DOHH2 (cell line): ENCODE measurements at regions not wholly inside any gene's neighbourhood (a gene's known extent, or its start where the extent isn't known, plus 50 kb on each side); places are given as distances from the start of the nearest gene placed in this dataset.
"Not testable (repeated sequence)": the region's sequence is repeated elsewhere in the genome, so short reads cannot be mapped to it uniquely, and the experiment has no call there.

Experiments used
- H3F3A ChIP-seq: fragments of 200-600 bp; sonication (generic), shearing (Covaris generic); 2 replicates; pipeline ENCODE4 v1.6.0; 2016; ENCODE audit warnings: antibody characterized with exemption, mild to moderate bottlenecking; ENCODE audit not compliant: control insufficient read depth, insufficient read depth
- H3K27ac ChIP-seq: fragments of 200-600 bp; sonication (generic); 2 replicates; pipeline ENCODE4 v1.5.1; 2014; ENCODE audit warnings: low read depth, mild to moderate bottlenecking, low read length, moderate library complexity
- H3K27me3 ChIP-seq: fragments of 200-600 bp; sonication (generic); 2 replicates; pipeline ENCODE4 v1.6.1; 2014; ENCODE audit warnings: mild to moderate bottlenecking, low read length, mixed read lengths; ENCODE audit not compliant: control insufficient read depth
- H3K36me3 ChIP-seq: fragments of 200-600 bp; sonication (generic); 2 replicates; pipeline ENCODE4 v1.6.1; 2014; ENCODE audit warnings: mild to moderate bottlenecking, low read length, moderate library complexity, mixed read lengths; ENCODE audit not compliant: control insufficient read depth
- H3K4me1 ChIP-seq: fragments of 200-600 bp; sonication (generic); 2 replicates; pipeline ENCODE4 v1.6.1; 2014; ENCODE audit warnings: mild to moderate bottlenecking, low read length, mixed read lengths; ENCODE audit not compliant: control insufficient read depth
- H3K4me2 ChIP-seq: fragments of 200-600 bp; sonication (generic); 2 replicates; pipeline ENCODE4 v1.6.0; 2014; ENCODE audit warnings: mild to moderate bottlenecking, low read length, moderate library complexity
- H3K4me3 ChIP-seq: fragments of 200-600 bp; sonication (generic); 2 replicates; pipeline ENCODE4 v1.5.1; 2014; ENCODE audit warnings: mild to moderate bottlenecking, low read length, mixed read lengths
- H3K79me2 ChIP-seq: fragments of 200-600 bp; sonication (generic); 2 replicates; pipeline ENCODE4 v1.6.1; 2014; ENCODE audit warnings: mild to moderate bottlenecking, low read length, mixed read lengths; ENCODE audit not compliant: control insufficient read depth
- H3K9me2 ChIP-seq: fragments of 200-600 bp; sonication (generic); replicated peaks from 2 replicates; pipeline ENCODE4 v1.6.1; 2014; ENCODE audit warnings: mild to moderate bottlenecking, low read length, mixed read lengths; ENCODE audit not compliant: control insufficient read depth
- H3K9me3 ChIP-seq: fragments of 200-600 bp; sonication (generic); 2 replicates; pipeline ENCODE4 v1.6.1; 2014; ENCODE audit warnings: antibody characterized with exemption, low read length, mixed read lengths; ENCODE audit not compliant: control insufficient read depth, insufficient read depth
- H4K20me1 ChIP-seq: fragments of 200-600 bp; sonication (generic); 2 replicates; pipeline ENCODE4 v1.6.0; 2014; ENCODE audit warnings: low read depth, mild to moderate bottlenecking, antibody characterized with exemption, low read length, moderate library complexity; ENCODE audit not compliant: control insufficient read depth, insufficient read depth
- CTCF ChIP-seq: fragments of 200-600 bp; sonication (generic); IDR thresholded peaks from one replicate; pipeline ENCODE4 v1.5.1; 2014; ENCODE audit warnings: antibody characterized with exemption, mild to moderate bottlenecking, low read depth, low read length; ENCODE audit not compliant: poor library complexity, severe bottlenecking
- EZH2phosphoT487 ChIP-seq: fragments of 200-600 bp; sonication (generic); IDR thresholded peaks from 2 replicates; pipeline ENCODE4 v1.6.1; 2017; ENCODE audit warnings: borderline replicate concordance, mild to moderate bottlenecking, antibody characterized with exemption, low read length, moderate library complexity, mixed read lengths

DNA sequence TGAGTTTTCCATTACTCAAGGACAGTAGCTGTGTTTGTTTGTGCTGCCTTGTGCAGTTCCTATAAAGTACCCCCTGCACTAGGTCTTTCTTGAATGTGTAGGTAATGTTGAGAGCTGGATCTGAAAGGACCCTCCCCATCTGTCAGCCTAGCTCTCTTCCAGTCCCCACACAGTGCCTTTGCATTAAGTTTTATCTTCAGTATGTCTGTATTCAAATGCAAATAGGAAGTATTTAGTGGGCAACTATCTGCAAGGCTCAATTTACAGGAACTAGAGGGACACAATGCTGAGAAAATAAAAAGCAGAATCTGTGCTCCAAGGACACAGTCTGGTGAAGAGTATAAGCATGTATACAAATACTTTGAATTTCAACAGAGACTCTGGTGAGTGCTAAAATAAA, 558.5 kb downstream of the RFC3 start:
- Histone ChIP-seq H3K79me2 (no peaks in the 10 kb centered on the region), H3K4me2 (no peak overlapping the region), H3K27ac (no peak overlapping the region), H3K27me3 (no peaks in the 10 kb centered on the region), H3K36me3 (no peaks in the 10 kb centered on the region), H3K9me2 (no peaks in the 10 kb centered on the region), H3K4me3 (no peak overlapping the region), H3K9me3 (no peaks in the 10 kb centered on the region; the same call in 1 of the 2 replicates), H3K4me1 (no peaks in the 10 kb centered on the region), H3F3A (no peaks in the 10 kb centered on the region), H4K20me1 (no peaks in the 10 kb centered on the region)
- no peak for TF ChIP-seq EZH2phosphoT487

DNA sequence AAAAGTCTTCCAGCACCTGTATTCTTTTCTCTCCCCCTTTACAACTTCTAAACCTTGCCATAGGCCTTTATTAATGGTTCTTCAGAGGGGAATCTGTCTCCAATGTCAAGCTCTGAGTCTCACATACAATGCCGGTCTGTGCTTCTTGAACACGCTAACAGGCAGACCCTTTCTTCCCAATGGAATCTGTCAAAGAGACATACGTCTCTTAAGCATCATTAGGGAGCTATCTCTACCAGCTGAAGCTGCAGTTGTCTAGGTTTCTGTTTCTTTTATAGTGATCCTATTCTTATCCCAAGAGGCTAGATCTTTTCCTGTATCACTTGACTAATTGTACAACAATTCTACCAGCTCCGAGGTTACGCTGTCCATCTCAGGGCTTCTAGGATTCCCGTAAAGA, 560.8 kb upstream of the NBEA start:
- Histone ChIP-seq H3K27ac (no peak overlapping the region), H3K27me3 (no peaks in the 10 kb centered on the region), H3K9me2 (no peaks in the 10 kb centered on the region), H3K4me2 (no peak overlapping the region), H3K4me1 (no peaks in the 10 kb centered on the region), H3K36me3 (no peaks in the 10 kb centered on the region), H3K4me3 (no peak overlapping the region), H3K9me3 (no peaks in the 10 kb centered on the region; the same call in 1 of the 2 replicates), H3F3A (no peaks in the 10 kb centered on the region), H4K20me1 (no peaks in the 10 kb centered on the region), H3K79me2 (no peaks in the 10 kb centered on the region)
- TF ChIP-seq EZH2phosphoT487 (no peak), CTCF (no peak)

DNA sequence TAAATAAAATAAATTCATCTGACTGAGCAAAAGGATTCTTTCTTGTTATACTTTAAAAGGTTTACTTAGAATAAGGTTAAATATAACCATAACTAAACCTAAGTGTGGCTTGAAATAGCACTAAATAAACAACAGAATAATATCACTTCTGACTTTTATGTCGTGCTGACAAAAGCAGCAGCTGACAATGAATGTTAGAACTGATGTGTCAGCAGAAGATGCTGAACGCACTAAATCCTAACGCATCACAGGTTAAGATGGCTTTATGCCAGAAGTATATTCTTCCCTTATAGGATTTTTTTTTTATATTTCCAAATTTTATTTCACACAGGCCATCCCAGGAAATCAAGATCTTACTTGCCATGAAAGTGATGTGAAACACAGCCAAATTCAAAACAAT, 558.3 kb upstream of the NBEA start:
- Histone ChIP-seq H4K20me1 (no peaks in the 10 kb centered on the region), H3K9me3 (no peaks in the 10 kb centered on the region; the same call in 1 of the 2 replicates), H3K4me3 (no peak overlapping the region), H3K27me3 (no peaks in the 10 kb centered on the region), H3K4me2 (no peak overlapping the region), H3K4me1 (no peaks in the 10 kb centered on the region), H3K79me2 (no peaks in the 10 kb centered on the region), H3F3A (no peaks in the 10 kb centered on the region), H3K9me2 (no peaks in the 10 kb centered on the region), H3K27ac (no peak overlapping the region), H3K36me3 (no peaks in the 10 kb centered on the region)
- TF ChIP-seq CTCF (no peak), EZH2phosphoT487 (no peak)

DNA sequence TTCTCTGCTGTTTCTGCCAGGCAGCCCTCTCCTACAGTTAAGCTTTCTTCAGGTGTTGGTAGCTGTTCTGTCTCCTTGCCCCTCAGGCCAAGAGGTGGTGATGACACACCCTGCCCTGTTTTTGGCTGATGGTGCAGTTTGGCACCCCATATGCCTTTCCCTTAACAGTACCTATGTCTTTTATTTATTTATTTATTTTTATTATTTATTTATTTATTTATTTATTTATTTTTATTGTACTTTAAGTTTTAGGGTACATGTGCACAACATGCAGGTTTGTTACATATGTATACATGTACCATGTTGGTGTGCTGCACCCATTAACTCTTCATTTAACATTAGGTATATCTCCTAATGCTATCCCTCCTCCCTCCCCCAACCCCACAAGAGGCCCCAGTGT, 555.8 kb upstream of the NBEA start:
- H3F3A ChIP-seq, H3K9me3 ChIP-seq, H4K20me1 ChIP-seq, H3K4me2 ChIP-seq, H3K79me2 ChIP-seq, H3K27ac ChIP-seq, H3K27me3 ChIP-seq, H3K36me3 ChIP-seq, H3K4me1 ChIP-seq, H3K4me3 ChIP-seq, H3K9me2 ChIP-seq: not testable (repeated sequence)
